22Rv1 (cell line): ENCODE measurements at regions not wholly inside any gene's neighbourhood (a gene's known extent, or its start where the extent isn't known, plus 50 kb on each side); places are given as distances from the start of the nearest gene placed in this dataset.

Source experiments
- CTCF ChIP-seq: fragments of 450-650 bp; IDR thresholded peaks from 2 replicates; pipeline ENCODE4 v1.5.1; 2017; ENCODE audit warnings: mild to moderate bottlenecking
- ZFX ChIP-seq: fragments of 450-650 bp; IDR thresholded peaks from 2 replicates; pipeline ENCODE4 v1.6.1; 2017; ENCODE audit warnings: antibody characterized with exemption, borderline replicate concordance

- TF ChIP-seq CTCF (no peak), ZFX (no peak)
These were observed 52.8 kb upstream of the EGLN3 start for GRCh38 chr14:34003691-34004090.
